CD14-positive monocyte (primary cell): ENCODE measurements at regions not wholly inside any gene's neighbourhood (a gene's known extent, or its start where the extent isn't known, plus 50 kb on each side); places are given as distances from the start of the nearest gene placed in this dataset.

Source experiments
- DNase-seq, 3 donors: peaks; one replicate each; pipeline ENCODE4 v3.0.0-alpha.2; 2011 to 2022
- H2AFZ ChIP-seq: 2 replicates; pipeline ENCODE4 v1.6.0; 2012; ENCODE audit warnings: mild to moderate bottlenecking, low read depth, low read length, inconsistent platforms; ENCODE audit not compliant: insufficient read depth, poor library complexity, severe bottlenecking
- H3K27ac ChIP-seq, 2 donors: 1 replicate in 1 of 2; 2 replicates in 1 of 2; pipeline ENCODE4 v1.5.1; 2012 to 2013; ENCODE audit warnings: low read length in 2 of 2, control low read depth in 1 of 2, inconsistent platforms in 1 of 2, low read depth in 1 of 2, mild to moderate bottlenecking in 1 of 2
- H3K27me3 ChIP-seq, 2 donors: one replicate each; pipeline versions ENCODE4 v1.6.0 to v1.6.1; 2011 to 2013; ENCODE audit warnings: low read length in 2 of 2; ENCODE audit not compliant: control insufficient read depth in 2 of 2, insufficient read depth in 2 of 2
- H3K36me3 ChIP-seq, 2 donors: replicated peaks in 1 of 2; 1 replicate in 1 of 2; 2 replicates in 1 of 2; pipeline versions ENCODE4 v1.5.1 to v1.6.1; 2012 to 2013; ENCODE audit warnings: low read length in 2 of 2, control low read depth in 1 of 2, inconsistent platforms in 1 of 2, mild to moderate bottlenecking in 1 of 2; ENCODE audit not compliant: insufficient read depth in 2 of 2, control insufficient read depth in 1 of 2
- H3K4me1 ChIP-seq, 2 donors: 1 replicate in 1 of 2; 2 replicates in 1 of 2; pipeline versions ENCODE4 v1.5.1 to v1.6.1; 2012 to 2013; ENCODE audit warnings: low read length in 2 of 2, control low read depth in 1 of 2, inconsistent platforms in 1 of 2, mild to moderate bottlenecking in 1 of 2, moderate library complexity in 1 of 2; ENCODE audit not compliant: insufficient read depth in 2 of 2, control insufficient read depth in 1 of 2
- H3K4me2 ChIP-seq: replicated peaks from 2 replicates; pipeline ENCODE3; 2012; ENCODE audit warnings: low read length, moderate library complexity, mild to moderate bottlenecking; ENCODE audit not compliant: poor library complexity, severe bottlenecking; ENCODE audit errors: extremely low read depth
- H3K4me3 ChIP-seq, 3 experiments: fragments of 200-600 bp in 1 of 3; sonication (generic) in 1 of 3; replicated peaks in 1 of 3; 1 replicate in 2 of 3; 2 replicates in 1 of 3; pipeline ENCODE4 v1.5.1; 2011 to 2013; ENCODE audit warnings: low read length in 3 of 3, mild to moderate bottlenecking in 3 of 3, control low read depth in 2 of 3, low read depth in 2 of 3, inconsistent platforms in 1 of 3, moderate library complexity in 1 of 3
- H3K79me2 ChIP-seq: 2 replicates; pipeline ENCODE4 v1.6.0; 2012; ENCODE audit warnings: mild to moderate bottlenecking, control low read depth, inconsistent platforms, low read length, moderate library complexity; ENCODE audit not compliant: insufficient read depth
- H3K9ac ChIP-seq: 2 replicates; pipeline ENCODE4 v1.6.0; 2017; ENCODE audit warnings: low read length, mild to moderate bottlenecking; ENCODE audit not compliant: insufficient read depth, poor library complexity, severe bottlenecking
- H3K9me3 ChIP-seq, 2 donors: replicated peaks in 1 of 2; 1 replicate in 1 of 2; 2 replicates in 1 of 2; pipeline versions ENCODE4 v1.5.1 to v1.6.1; 2012 to 2013; ENCODE audit warnings: low read length in 2 of 2, control low read depth in 1 of 2; ENCODE audit not compliant: control insufficient read depth in 1 of 2, insufficient read depth in 1 of 2
- H4K20me1 ChIP-seq: 2 replicates; pipeline ENCODE4 v1.6.0; 2012; ENCODE audit warnings: mild to moderate bottlenecking, low read length, control low read depth, moderate library complexity; ENCODE audit not compliant: insufficient read depth
- H3K27ac Mint-ChIP-seq, 7 donors: one replicate each; pipeline ENCODE4 v1.8.0; 2020; ENCODE audit warnings: mild to moderate bottlenecking in 7 of 7, mixed read lengths in 7 of 7, moderate library complexity in 6 of 7, inconsistent platforms in 2 of 7
- H3K27me3 Mint-ChIP-seq, 3 donors: one replicate each; pipeline ENCODE4 v1.8.0; 2021 to 2022; ENCODE audit warnings: low read depth in 3 of 3, mild to moderate bottlenecking in 3 of 3, mixed read lengths in 3 of 3, moderate library complexity in 3 of 3, inconsistent platforms in 1 of 3
- H3K36me3 Mint-ChIP-seq, 2 donors: one replicate each; pipeline ENCODE4 v1.8.0; 2020; ENCODE audit warnings: mixed read lengths in 2 of 2, inconsistent platforms in 1 of 2, mild to moderate bottlenecking in 1 of 2
- H3K4me1 Mint-ChIP-seq: one replicate; pipeline ENCODE4 v1.8.0; 2020; ENCODE audit warnings: mild to moderate bottlenecking, mixed read lengths
- H3K4me3 Mint-ChIP-seq, 2 donors: one replicate each; pipeline ENCODE4 v1.8.0; 2020; ENCODE audit warnings: mild to moderate bottlenecking in 2 of 2, mixed read lengths in 2 of 2, moderate library complexity in 1 of 2
- H3K9me3 Mint-ChIP-seq, 7 donors: one replicate each; pipeline ENCODE4 v1.8.0; 2020 to 2022; ENCODE audit warnings: mixed read lengths in 7 of 7, mild to moderate bottlenecking in 6 of 7, moderate library complexity in 6 of 7, inconsistent platforms in 2 of 7
- WGBS: methylation state at CpG from one replicate; pipeline ENCODE4 v1.1.5; 2013; ENCODE audit warnings: missing lambda C conversion rate; ENCODE audit not compliant: insufficient coverage; 5-methylcytosine and 5-hydroxymethylcytosine counted together
- intact Hi-C, 2 donors: fragments of 100-400 bp; cut with micrococcal nuclease; formaldehyde crosslinking; loops; one replicate each; pipeline versions ENCODE4 v1.15.0 to v1.15.1; 2023
- TF ChIP-seq, protein P1 (sequence below): fragments of 200-600 bp; IDR thresholded peaks from one replicate; pipeline ENCODE4 v1.8.0; 2022; ENCODE audit warnings: antibody characterized with exemption, mild to moderate bottlenecking

- Histone ChIP-seq H3K9ac (no peak overlapping the region), H3K4me1 (peaks cover 9 to 12% of the 10 kb centered on the region in 2 donors), H3K79me2 (no peaks in the 10 kb centered on the region), H4K20me1 (no peaks in the 10 kb centered on the region), H3K4me3 (no peak overlapping the region), H3K9me3 (no peaks in the 10 kb centered on the region), H3K36me3 (no peaks in the 10 kb centered on the region), H3K27ac (no peak overlapping the region), H2AFZ (no peak overlapping the region), H3K4me2 (no peak overlapping the region), H3K27me3 (no peaks in the 10 kb centered on the region)
- H3K27ac Mint-ChIP-seq, result no peak overlapping the region
- TF ChIP-seq, protein P1, sequence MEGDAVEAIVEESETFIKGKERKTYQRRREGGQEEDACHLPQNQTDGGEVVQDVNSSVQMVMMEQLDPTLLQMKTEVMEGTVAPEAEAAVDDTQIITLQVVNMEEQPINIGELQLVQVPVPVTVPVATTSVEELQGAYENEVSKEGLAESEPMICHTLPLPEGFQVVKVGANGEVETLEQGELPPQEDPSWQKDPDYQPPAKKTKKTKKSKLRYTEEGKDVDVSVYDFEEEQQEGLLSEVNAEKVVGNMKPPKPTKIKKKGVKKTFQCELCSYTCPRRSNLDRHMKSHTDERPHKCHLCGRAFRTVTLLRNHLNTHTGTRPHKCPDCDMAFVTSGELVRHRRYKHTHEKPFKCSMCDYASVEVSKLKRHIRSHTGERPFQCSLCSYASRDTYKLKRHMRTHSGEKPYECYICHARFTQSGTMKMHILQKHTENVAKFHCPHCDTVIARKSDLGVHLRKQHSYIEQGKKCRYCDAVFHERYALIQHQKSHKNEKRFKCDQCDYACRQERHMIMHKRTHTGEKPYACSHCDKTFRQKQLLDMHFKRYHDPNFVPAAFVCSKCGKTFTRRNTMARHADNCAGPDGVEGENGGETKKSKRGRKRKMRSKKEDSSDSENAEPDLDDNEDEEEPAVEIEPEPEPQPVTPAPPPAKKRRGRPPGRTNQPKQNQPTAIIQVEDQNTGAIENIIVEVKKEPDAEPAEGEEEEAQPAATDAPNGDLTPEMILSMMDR, result no peak
- 90% methylated on average over 2 of the region's 5 CpGs for WGBS
- no peaks in the 10 kb centered on the region for H3K36me3 Mint-ChIP-seq
- intact Hi-C loops, result no loop called here
- peaks cover 12% of the 10 kb centered on the region for H3K4me1 Mint-ChIP-seq
- no peak for DNase-seq
- peaks cover 0 to 2% (median 0%) of the 10 kb centered on the region in 7 donors for H3K9me3 Mint-ChIP-seq
- no peak overlapping the region for H3K4me3 Mint-ChIP-seq
- H3K27me3 Mint-ChIP-seq, result peaks cover 1 to 13% (median 2%) of the 10 kb centered on the region in 3 donors
Observed at GRCh38 chr14:34032720-34033119, 81.8 kb upstream of the EGLN3 start.

- H3K36me3 ChIP-seq, result no peaks in the 10 kb centered on the region
- no peak overlapping the region for H3K27ac Mint-ChIP-seq
- H3K36me3 Mint-ChIP-seq, result no peaks in the 10 kb centered on the region
- no peak overlapping the region for H3K4me2 ChIP-seq
- DNase-seq, result no peak
- peaks cover 0 to 4% (median 0%) of the 10 kb centered on the region in 7 donors for H3K9me3 Mint-ChIP-seq
- H3K27me3 ChIP-seq, result no peaks in the 10 kb centered on the region
- WGBS, result 100% methylated on average over 1 of the region's 1 CpG
- H3K9me3 ChIP-seq, result no peaks in the 10 kb centered on the region
- H3K4me1 ChIP-seq, result peaks cover 0 to under 1% of the 10 kb centered on the region in 2 donors
- no peak overlapping the region for H3K4me3 Mint-ChIP-seq
- no peak overlapping the region for H3K27ac ChIP-seq
- no peak overlapping the region for H3K4me3 ChIP-seq
- H3K27me3 Mint-ChIP-seq, result peaks cover 1 to 13% (median 2%) of the 10 kb centered on the region in 3 donors
- intact Hi-C loops, result no loop called here
- H3K4me1 Mint-ChIP-seq, result no peaks in the 10 kb centered on the region
- H2AFZ ChIP-seq, result no peak overlapping the region
- no peaks in the 10 kb centered on the region for H4K20me1 ChIP-seq
- H3K9ac ChIP-seq, result no peak overlapping the region
- TF ChIP-seq, protein P1, result no peak
- no peaks in the 10 kb centered on the region for H3K79me2 ChIP-seq
Observed at GRCh38 chr14:34030864-34031263, 80.0 kb upstream of the EGLN3 start.
